ENCODE measurements at regions not wholly inside any gene's neighbourhood (a gene's known extent, or its start where the extent isn't known, plus 50 kb on each side); places are given as distances from the start of the nearest gene placed in this dataset.

DNA sequence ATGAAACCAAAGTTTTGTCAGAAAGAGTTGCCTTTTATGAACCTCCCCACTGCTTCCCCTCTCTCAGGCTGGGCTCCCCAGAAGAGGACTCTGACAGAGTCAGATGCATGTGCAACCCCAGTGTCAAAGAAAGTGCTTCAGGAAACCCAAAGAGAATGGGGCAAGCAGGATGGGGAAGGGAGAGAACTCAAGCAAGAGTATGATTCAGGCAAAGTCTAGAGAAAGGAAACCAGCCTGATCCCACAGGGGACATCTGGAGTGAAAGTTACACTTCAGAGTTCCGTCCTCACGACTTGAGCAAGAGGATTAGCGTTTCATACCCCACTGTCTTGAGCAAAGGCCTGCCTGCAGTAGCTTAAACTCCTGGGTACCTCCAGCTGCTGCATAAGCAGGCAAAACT is 51.8 kb upstream of the EPC2 start:
- Histone ChIP-seq H3K9ac (replicated peaks; ENCODE audit: extremely low read depth, insufficient read depth, low read length) (no peak overlapping the region), H3K9me1 (replicated peaks; ENCODE audit: control insufficient read depth, extremely low read depth, insufficient read depth, low read length) (no peaks in the 10 kb centered on the region), H3K27ac (ENCODE audit: insufficient read depth, low read depth, low read length) (no peak overlapping the region), H3K36me3 (ENCODE audit: control insufficient read depth in 2 of 2, extremely low read depth in 1 of 2, insufficient read depth in 2 of 2, low read length in 2 of 2) (no peaks in the 10 kb centered on the region), H3K4me1 (ENCODE audit: control insufficient read depth, extremely low read depth, insufficient read depth, low read length) (no peaks in the 10 kb centered on the region), H3K4me2 (ENCODE audit: insufficient read depth, low read length) (no peak overlapping the region), H3K79me2 (ENCODE audit: control insufficient read depth, insufficient read depth, low read length) (no peaks in the 10 kb centered on the region), H3K4me3 (replicated peaks in 1 of 3; ENCODE audit: insufficient read depth in 1 of 3, low read depth in 1 of 3, low read length in 3 of 3) (no peak overlapping the region), H4K20me1 (replicated peaks; ENCODE audit: control insufficient read depth, extremely low read depth, insufficient read depth, low read length) (no peaks in the 10 kb centered on the region), H3K27me3 (ENCODE audit: control insufficient read depth in 2 of 2, insufficient read depth in 2 of 2, low read length in 2 of 2) (peaks cover 3 to 4% of the 10 kb centered on the region in 2 experiments), H3K9me3 (replicated peaks; ENCODE audit: control insufficient read depth, insufficient read depth, low read length) (no peaks in the 10 kb centered on the region), H2AFZ (ENCODE audit: low read depth, low read length) (no peak overlapping the region)
- ChIA-PET CTCF (no interaction called here), POLR2A (no interaction called here)
- FAIRE-seq (no peak), DNase-seq (ENCODE audit: low read depth, low spot score) (no peak)
- intact Hi-C loops (cut with micrococcal nuclease) = no loop called here
- TF ChIP-seq MAX (IDR thresholded peaks at IDR 0.05; ENCODE audit: insufficient read depth, insufficient read length) = no peak
- no peak for TF ChIP-seq POLR2AphosphoS5 (IDR thresholded peaks at IDR 0.05; ENCODE audit: insufficient read depth, low read depth, low read length)
- TF ChIP-seq FOS (IDR thresholded peaks at IDR 0.05; ENCODE audit: borderline replicate concordance, insufficient read depth, low read length) = no peak
- TF ChIP-seq MYC (IDR thresholded peaks at IDR 0.05; ENCODE audit: low read depth, low read length) = no peak
- TF ChIP-seq, protein P1, sequence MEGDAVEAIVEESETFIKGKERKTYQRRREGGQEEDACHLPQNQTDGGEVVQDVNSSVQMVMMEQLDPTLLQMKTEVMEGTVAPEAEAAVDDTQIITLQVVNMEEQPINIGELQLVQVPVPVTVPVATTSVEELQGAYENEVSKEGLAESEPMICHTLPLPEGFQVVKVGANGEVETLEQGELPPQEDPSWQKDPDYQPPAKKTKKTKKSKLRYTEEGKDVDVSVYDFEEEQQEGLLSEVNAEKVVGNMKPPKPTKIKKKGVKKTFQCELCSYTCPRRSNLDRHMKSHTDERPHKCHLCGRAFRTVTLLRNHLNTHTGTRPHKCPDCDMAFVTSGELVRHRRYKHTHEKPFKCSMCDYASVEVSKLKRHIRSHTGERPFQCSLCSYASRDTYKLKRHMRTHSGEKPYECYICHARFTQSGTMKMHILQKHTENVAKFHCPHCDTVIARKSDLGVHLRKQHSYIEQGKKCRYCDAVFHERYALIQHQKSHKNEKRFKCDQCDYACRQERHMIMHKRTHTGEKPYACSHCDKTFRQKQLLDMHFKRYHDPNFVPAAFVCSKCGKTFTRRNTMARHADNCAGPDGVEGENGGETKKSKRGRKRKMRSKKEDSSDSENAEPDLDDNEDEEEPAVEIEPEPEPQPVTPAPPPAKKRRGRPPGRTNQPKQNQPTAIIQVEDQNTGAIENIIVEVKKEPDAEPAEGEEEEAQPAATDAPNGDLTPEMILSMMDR (IDR thresholded peaks at IDR 0.05; ENCODE audit: extremely low read depth in 1 of 2, insufficient read depth in 1 of 2, low read depth in 1 of 2, low read length in 2 of 2) = no peak
- no peak for TF ChIP-seq JUN (IDR thresholded peaks at IDR 0.05; ENCODE audit: borderline replicate concordance, insufficient read depth, insufficient read length, low read depth)
- TF ChIP-seq POLR2A (IDR thresholded peaks at IDR 0.05; ENCODE audit: low read depth, low read length) = no peak
- TF ChIP-seq EZH2 (IDR thresholded peaks at IDR 0.05; ENCODE audit: borderline replicate concordance, low read depth, low read length, severe bottlenecking) = no peak
- TF ChIP-seq GATA2 (IDR thresholded peaks at IDR 0.05; ENCODE audit: insufficient read depth, insufficient read length, low read depth, low read length) = no peak
- no TSS peak for BruUV-seq (replicated peaks)
- dilution Hi-C loops (cut with MboI; ENCODE audit: extremely low pct_ligation_motif_present, low sequenced_read_pairs) = no loop called here
